GM19463 (cell line): ENCODE measurements at regions not wholly inside any gene's neighbourhood (a gene's known extent, or its start where the extent isn't known, plus 50 kb on each side); places are given as distances from the start of the nearest gene placed in this dataset.
"Not testable (repeated sequence)": the region's sequence is repeated elsewhere in the genome, so short reads cannot be mapped to it uniquely, and the experiment has no call there.

ENCODE experiments used
- ATAC-seq: cut with Tn5 transposase; IDR thresholded peaks from one replicate; pipeline ENCODE4 v1.9.1; 2021; ENCODE audit warnings: mild to moderate bottlenecking, moderate library complexity; ENCODE audit not compliant: unreplicated experiment

- no peak for ATAC-seq
Measured at GRCh38 chr7:46606761-46607160, 685.7 kb upstream of the IGFBP3 start.

GRCh38 chr7:46604241-46604661 is 683.2 kb upstream of the IGFBP3 start:
- no peak for ATAC-seq

- no peak for ATAC-seq
Measured at GRCh38 chr7:46603780-46604179, 682.7 kb upstream of the IGFBP3 start.

DNA sequence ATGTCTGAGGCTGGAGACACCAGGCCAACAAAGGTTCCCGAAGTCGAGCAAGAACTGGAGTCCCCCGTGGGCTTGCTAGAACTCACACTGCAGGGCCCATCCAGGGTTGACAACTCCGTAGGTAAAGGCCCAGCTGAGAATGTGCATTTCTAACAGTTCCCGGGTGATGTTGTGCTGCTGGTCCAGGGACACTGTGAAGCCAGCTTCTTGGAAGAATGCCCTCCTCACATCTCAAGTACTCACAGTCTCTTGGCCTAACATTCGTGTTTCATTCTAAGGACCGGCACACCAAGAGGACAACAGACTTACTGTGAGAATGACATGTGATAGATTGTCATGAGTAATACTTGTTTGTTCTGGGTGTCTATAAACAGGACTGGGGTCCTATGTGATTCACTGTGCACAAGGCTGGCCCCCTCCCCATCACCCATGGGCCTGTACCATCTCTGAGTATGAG is 682.3 kb upstream of the IGFBP3 start:
- no peak for ATAC-seq

GRCh38 chr7:46600340-46600739 is 679.3 kb upstream of the IGFBP3 start:
- no peak for ATAC-seq

DNA sequence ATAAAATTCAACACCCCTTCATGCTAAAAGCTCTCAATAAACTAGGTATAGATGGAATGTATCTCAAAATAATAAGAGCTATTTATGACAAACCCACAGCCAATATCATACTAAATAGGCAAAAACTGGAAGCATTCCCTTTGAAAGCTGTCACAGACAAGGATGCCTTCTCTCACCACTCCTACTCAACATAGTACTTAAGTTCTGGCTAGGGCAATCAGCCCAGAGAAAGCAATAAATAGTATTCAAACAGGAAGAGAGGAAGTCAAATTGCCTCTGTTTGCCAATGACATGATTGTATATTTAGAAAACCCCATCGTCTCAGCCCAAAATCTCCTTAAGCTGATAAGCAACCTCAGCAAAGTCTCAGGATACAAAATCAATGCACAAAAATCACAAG is 673.8 kb upstream of the IGFBP3 start:
- ATAC-seq, result not testable (repeated sequence)

DNA sequence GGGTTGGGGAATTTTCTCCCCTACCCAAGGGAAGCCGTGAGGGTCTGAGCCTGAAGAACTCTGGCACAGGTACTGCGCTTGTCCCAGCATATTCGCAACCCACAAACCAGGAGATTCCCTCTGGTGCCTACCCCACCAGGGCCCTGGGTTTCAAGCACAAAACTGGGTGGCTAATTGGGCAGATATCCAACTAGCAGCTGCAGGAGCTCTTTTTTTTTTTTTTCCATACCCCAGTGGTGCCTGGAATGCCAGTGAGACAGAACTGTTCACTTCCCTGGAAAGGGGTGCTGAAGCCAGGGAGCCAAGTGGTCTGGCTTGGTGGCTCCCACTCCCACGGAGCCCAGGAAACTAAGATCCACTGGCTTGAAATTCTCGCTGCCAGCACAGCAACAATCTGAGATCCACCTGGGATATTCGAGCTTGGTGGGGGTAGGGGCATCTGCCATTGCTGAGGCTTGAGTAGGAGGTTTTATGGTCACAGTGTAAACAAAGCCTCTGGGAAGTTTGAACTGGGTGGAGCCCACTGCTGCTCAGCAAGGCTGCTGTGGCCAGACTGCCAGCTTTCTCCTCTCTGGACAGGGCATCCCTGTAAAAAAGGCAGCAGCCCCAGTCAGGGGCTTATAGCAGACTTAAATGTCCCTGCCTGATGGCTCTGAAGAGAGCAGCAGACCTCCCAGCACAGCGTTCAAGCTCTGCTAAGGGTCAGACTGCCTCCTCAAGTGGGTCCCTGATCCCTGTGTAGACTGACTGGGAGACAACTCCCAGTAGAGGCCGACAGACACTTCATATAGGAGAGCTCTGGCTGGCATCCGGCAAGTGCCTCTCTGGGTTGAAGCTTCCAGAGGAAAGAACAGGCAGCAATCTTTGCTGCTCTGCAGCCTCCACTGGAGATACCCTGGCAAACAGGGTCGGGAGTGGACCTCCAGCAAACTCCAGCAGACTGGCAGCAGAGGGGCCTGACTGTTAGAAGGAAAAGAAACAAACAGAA is 670.1 kb upstream of the IGFBP3 start:
- not testable (repeated sequence) for ATAC-seq

DNA sequence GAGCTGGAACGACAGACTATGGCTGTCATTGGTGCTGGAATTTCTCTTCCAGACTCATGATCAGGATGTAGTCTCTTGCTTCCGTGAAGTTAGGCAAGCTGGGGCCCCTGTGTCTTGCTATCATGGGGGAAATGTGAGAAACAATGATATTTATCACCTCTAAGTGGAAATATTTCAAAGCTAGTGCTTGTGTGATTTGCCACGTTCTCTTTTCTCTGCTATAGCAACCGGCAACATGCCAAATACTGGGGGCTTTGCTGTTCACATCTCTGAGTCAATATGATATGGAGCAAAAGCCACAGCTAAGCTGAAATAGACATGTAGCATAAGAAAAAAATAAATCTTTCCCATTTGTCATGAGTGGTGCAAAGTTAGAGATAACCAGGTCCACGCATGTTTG is 668.2 kb upstream of the IGFBP3 start:
- ATAC-seq, result no peak

DNA sequence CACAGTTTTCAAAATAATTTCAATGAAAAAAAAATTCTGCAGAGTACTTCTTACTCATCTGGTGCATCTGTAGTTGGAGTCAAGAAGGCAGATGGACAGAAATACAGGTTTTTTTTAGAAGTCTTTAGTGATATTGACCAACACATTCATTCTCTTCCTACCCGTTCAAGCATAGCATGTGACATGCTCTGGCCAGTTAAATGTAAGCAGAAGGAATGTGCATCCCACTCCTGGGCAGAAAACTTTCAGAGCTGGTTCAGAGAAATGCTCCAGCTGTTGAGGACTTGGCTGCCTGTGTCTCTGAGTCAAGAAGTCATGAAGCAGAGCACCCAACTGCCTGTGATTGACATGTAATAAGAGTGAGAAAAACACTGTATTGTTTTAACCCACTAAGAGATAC is 665.3 kb upstream of the IGFBP3 start:
- ATAC-seq, result no peak

DNA sequence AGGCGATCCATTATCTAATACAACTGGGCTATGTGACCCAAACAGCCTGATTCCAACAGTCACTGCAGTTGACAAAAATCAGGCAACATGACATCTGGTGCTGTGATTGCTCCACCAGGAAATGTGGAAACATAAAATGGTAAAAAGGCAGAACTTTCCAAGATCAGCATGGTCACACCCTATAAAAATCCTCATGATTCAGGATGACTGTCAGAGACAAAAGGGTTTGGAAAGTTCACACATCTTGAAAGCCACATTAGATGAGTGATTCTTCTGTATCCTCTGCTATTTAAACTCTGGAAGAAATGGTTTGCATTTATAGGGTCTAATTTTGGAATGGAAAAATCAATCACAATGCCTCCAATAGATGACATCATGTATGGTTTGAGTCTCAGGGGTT is 662.6 kb upstream of the IGFBP3 start:
- no peak for ATAC-seq

GRCh38 chr7:46581268-46581667 is 660.2 kb upstream of the IGFBP3 start:
- ATAC-seq, result no peak

- no peak for ATAC-seq
Measured at GRCh38 chr7:46580766-46581165, 659.7 kb upstream of the IGFBP3 start.

- ATAC-seq, result no peak
Measured at GRCh38 chr7:46577394-46577793, 656.3 kb upstream of the IGFBP3 start.

DNA sequence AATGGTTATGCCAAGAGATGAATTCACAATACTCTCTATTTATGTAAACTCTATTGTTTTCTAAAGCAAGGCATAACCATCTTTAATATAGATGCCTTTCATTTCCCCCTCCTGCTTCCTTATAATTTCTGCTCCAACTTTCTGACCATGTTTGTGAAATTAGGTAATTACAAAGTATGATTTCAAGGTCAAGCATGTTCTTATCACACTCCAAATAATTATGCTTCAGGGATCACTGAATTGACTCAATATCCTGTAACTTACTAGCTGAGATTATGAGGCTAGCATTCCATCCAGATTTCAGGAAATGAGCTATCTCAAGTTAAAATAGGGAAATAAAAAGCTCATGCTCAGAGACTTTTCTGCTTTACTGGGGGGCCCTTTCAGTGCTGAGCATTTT is 655.9 kb upstream of the IGFBP3 start:
- ATAC-seq, result no peak

DNA sequence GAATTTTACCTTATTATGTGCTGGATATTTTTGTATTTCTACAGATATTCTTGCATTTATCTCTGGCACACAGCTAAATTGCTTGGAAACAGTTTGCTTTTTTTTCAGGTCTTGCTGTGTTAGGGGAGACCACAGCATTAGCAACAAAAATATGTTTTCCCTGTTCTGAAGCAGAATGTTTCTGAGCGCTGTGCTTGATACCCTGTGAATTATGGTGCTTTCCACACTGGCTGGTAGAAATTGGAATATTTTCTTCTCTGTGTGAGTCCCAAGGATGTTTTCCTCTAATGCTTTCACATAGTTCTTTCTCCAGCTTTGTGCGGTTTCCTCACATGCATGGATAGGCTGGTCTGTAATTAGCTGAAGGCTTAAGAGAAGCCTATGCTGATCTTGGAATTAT is 651.6 kb upstream of the IGFBP3 start:
- no peak for ATAC-seq

GRCh38 chr7:46571996-46572395 is 650.9 kb upstream of the IGFBP3 start:
- no peak for ATAC-seq

GRCh38 chr7:46569133-46569465 is 648.0 kb upstream of the IGFBP3 start:
- no peak for ATAC-seq

DNA sequence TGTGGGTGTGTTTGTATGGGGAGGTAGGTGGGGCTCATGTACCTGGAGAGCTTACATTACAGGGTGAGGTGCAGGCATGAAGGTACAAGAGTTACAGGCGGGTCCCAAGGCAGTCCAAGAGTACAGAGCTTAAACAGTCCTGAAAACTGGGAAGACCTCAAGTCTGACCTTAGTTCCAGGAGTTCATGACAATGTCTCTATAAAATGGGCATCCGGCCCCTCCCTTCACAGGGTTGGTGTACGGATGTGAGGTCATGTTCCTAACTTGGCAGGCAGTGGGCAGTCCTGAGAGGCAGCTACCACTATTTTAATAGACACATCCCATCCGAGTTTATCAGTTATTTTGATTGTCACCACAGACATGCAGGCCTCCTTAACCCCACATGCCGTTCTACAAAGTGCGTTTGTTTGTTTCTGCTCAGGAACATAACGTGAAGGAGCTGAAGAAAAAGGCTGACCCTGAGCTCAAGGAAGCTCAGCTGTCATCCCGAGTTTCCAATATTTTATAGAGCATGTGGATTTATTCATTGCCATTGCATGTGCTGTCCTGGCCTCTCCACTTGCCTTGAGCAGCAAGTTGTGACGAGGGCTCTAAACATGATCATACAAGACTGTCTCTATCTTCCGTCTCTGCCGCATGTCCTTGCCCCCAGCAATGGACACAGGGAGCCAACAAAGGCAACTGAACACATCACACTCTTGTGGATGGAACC is 647.5 kb upstream of the IGFBP3 start:
- ATAC-seq, result no peak

DNA sequence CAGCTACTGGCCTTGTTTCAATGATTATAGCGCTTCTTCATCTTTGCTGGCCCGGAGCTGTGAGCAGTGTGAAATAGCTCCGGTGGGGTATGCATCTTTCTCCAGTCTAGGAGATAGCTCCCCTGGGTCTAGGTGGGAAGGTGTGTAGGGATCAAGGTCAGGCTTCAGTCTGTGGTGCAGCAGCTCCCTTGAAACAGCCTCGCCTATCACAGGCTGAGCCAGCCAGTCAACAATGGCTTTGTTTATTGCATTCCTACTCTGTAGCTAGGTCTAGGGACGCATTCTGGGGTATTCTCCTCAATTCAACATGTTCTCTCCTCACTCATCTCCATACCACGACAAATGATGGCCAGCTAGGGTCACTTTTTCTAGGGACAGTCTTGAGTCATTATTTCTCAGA is 646.8 kb upstream of the IGFBP3 start:
- no peak for ATAC-seq

DNA sequence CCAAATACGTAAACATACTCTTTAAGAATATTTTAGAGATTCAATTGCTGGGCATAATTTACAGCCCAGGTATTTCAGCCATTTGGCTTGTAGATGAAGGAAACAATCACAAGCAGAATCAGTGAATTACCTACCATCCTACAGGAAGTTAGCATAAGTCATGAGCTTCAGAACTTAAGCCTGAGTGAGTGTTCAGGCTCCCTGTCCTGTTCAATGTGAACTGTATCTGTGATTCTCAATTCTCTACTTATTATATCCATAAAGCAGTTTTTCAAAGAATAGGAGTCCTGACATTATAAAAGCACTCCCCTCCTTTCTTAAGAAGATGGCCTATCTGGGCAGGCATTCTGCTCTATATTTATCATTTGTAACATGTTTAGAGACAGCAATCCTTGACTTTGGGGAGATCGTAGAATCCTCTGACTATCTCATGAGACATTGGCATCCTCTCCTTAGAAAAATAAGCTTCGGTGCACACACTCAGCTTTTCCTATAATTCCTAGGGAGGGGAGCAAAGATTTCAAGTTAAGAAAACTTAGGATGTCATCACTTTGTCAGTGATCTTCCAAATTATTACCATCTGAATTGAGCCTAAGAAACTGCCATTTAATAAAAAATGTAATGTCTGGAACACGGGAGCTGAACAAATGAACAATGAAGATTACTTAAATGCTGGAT is 645.2 kb upstream of the IGFBP3 start:
- no peak for ATAC-seq

DNA sequence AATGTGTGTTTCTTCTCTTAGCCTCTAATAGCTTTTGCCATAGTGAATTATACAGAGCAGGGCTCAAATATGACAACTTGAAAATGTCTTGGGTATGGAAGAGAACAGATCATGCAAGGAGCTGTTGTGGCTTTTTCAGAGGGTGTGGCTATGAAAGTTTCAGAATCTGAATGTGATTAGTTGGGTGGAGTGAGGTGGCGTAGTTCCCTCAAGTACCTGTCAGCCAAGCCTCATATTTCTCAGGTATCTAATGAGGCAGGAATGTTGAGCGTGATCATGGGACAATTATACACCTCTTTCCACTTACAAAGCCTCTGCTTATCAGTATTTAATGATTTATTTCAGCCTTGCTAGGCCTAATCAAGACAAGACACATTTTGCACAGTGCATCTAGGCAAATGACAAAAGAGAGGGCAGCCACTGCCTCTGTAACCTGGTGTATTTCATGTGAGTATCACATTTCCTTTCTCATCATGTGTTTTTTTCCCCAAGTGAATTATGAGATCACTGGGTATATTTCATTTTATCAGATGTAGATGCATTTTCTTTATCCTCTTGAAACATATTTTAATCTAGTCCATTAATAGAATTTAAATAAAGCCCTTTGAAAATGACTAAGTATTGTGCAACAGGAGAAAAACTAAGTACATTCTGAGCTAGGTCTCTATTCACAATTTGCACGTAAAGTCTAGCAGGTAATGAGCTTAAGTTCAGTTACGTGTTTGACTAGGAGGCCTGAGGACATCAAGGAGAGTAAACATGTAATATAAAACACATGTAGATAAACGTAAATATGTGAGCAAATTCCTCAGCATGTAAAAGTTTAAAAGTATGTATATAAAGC is 644.4 kb upstream of the IGFBP3 start:
- ATAC-seq, result no peak
